ENCODE measurements at regions not wholly inside any gene's neighbourhood (a gene's known extent, or its start where the extent isn't known, plus 50 kb on each side); places are given as distances from the start of the nearest gene placed in this dataset.

- H3K27me3 ChIP-seq (replicated peaks; ENCODE audit: control insufficient read depth, insufficient read depth, low read length), result no peaks in the 10 kb centered on the region; the same call in 1 of the 2 replicates
- no peaks in the 10 kb centered on the region for H3K36me3 ChIP-seq (ENCODE audit: control insufficient read depth, insufficient read depth, low read length)
- no peak overlapping the region for H3K4me3 ChIP-seq (replicated peaks; ENCODE audit: low read depth, low read length)
- DNase-seq (ENCODE audit: extremely low read depth, insufficient read length), result no peak
- no peak for TF ChIP-seq CTCF (IDR thresholded peaks at IDR 0.05; ENCODE audit: insufficient read depth, low read length, poor library complexity, severe bottlenecking)
These were observed 288.8 kb downstream of the CDC5L start for GRCh38 chr6:44676246-44676790.

- H3K27me3 ChIP-seq (replicated peaks; ENCODE audit: control insufficient read depth, insufficient read depth, low read length), result no peaks in the 10 kb centered on the region; the same call in 1 of the 2 replicates
- no peak overlapping the region for H3K4me3 ChIP-seq (replicated peaks; ENCODE audit: low read depth, low read length)
- DNase-seq (ENCODE audit: extremely low read depth, insufficient read length), result no peak
- TF ChIP-seq CTCF (IDR thresholded peaks at IDR 0.05; ENCODE audit: insufficient read depth, low read length, poor library complexity, severe bottlenecking), result no peak
- H3K36me3 ChIP-seq (ENCODE audit: control insufficient read depth, insufficient read depth, low read length), result no peaks in the 10 kb centered on the region
These were observed 289.4 kb downstream of the CDC5L start for GRCh38 chr6:44676826-44677433.

- no peak for TF ChIP-seq CTCF (IDR thresholded peaks at IDR 0.05; ENCODE audit: insufficient read depth, low read length, poor library complexity, severe bottlenecking)
- DNase-seq (ENCODE audit: extremely low read depth, insufficient read length), result no peak
- Histone ChIP-seq H3K4me3 (replicated peaks; ENCODE audit: low read depth, low read length) (no peak overlapping the region), H3K36me3 (ENCODE audit: control insufficient read depth, insufficient read depth, low read length) (no peaks in the 10 kb centered on the region), H3K27me3 (replicated peaks; ENCODE audit: control insufficient read depth, insufficient read depth, low read length) (no peaks in the 10 kb centered on the region; the same call in 1 of the 2 replicates)
These were observed 290.9 kb downstream of the CDC5L start for GRCh38 chr6:44678252-44678935.

GRCh38 chr6:44679438-44680201 lies 292.1 kb downstream of the CDC5L start:
- Histone ChIP-seq H3K4me3 (replicated peaks; ENCODE audit: low read depth, low read length) (no peak overlapping the region), H3K36me3 (ENCODE audit: control insufficient read depth, insufficient read depth, low read length) (no peaks in the 10 kb centered on the region), H3K27me3 (replicated peaks; ENCODE audit: control insufficient read depth, insufficient read depth, low read length) (no peaks in the 10 kb centered on the region; the same call in 1 of the 2 replicates)
- no peak for DNase-seq (ENCODE audit: extremely low read depth, insufficient read length)
- no peak for TF ChIP-seq CTCF (IDR thresholded peaks at IDR 0.05; ENCODE audit: insufficient read depth, low read length, poor library complexity, severe bottlenecking)

GRCh38 chr6:44680202-44680720 lies 292.8 kb downstream of the CDC5L start:
- no peaks in the 10 kb centered on the region for H3K36me3 ChIP-seq (ENCODE audit: control insufficient read depth, insufficient read depth, low read length)
- DNase-seq (ENCODE audit: extremely low read depth, insufficient read length), result no peak
- H3K27me3 ChIP-seq (replicated peaks; ENCODE audit: control insufficient read depth, insufficient read depth, low read length), result no peaks in the 10 kb centered on the region; the same call in 1 of the 2 replicates
- H3K4me3 ChIP-seq (replicated peaks; ENCODE audit: low read depth, low read length), result no peak overlapping the region
- no peak for TF ChIP-seq CTCF (IDR thresholded peaks at IDR 0.05; ENCODE audit: insufficient read depth, low read length, poor library complexity, severe bottlenecking)
